Mesenchymal stem cell (in vitro differentiated cells and primary cell): ENCODE measurements at regions not wholly inside any gene's neighbourhood (a gene's known extent, or its start where the extent isn't known, plus 50 kb on each side); places are given as distances from the start of the nearest gene placed in this dataset.

Source experiments
- DNase-seq: peaks from one replicate; pipeline ENCODE4 v3.0.0-alpha.2; 2013
- H2AFZ ChIP-seq: one replicate; pipeline ENCODE4 v1.6.1; 2013; ENCODE audit warnings: low read depth, mild to moderate bottlenecking, control low read depth, inconsistent platforms, low read length, moderate library complexity
- H2AK5ac ChIP-seq: 2 replicates; pipeline ENCODE4 v1.6.1; 2013; ENCODE audit warnings: low read length, moderate library complexity, mild to moderate bottlenecking, inconsistent platforms; ENCODE audit not compliant: severe bottlenecking
- H2BK120ac ChIP-seq: one replicate; pipeline ENCODE4 v1.6.1; 2013; ENCODE audit warnings: low read depth, mild to moderate bottlenecking, inconsistent platforms, low read length, moderate library complexity
- H2BK12ac ChIP-seq, 2 experiments: one replicate each; pipeline ENCODE4 v1.6.1; 2013; ENCODE audit warnings: inconsistent platforms in 2 of 2, low read length in 2 of 2, mild to moderate bottlenecking in 2 of 2, moderate library complexity in 2 of 2, control low read depth in 1 of 2
- H2BK15ac ChIP-seq: one replicate; pipeline ENCODE4 v1.6.1; 2013; ENCODE audit warnings: mild to moderate bottlenecking, low read depth, inconsistent platforms; ENCODE audit not compliant: poor library complexity, severe bottlenecking
- H2BK5ac ChIP-seq: 2 replicates; pipeline ENCODE4 v1.6.1; 2013; ENCODE audit warnings: low read depth, mild to moderate bottlenecking, low read length, control low read depth, inconsistent platforms; ENCODE audit not compliant: poor library complexity, severe bottlenecking
- H3K14ac ChIP-seq, 2 experiments: one replicate each; pipeline ENCODE4 v1.6.1; 2013; ENCODE audit warnings: inconsistent platforms in 2 of 2, low read length in 2 of 2, control low read depth in 1 of 2, mild to moderate bottlenecking in 1 of 2, moderate library complexity in 1 of 2
- H3K18ac ChIP-seq, 2 experiments: one replicate each; pipeline ENCODE4 v1.6.1; 2013; ENCODE audit warnings: inconsistent platforms in 2 of 2, low read length in 2 of 2, control low read depth in 1 of 2, low read depth in 1 of 2, mild to moderate bottlenecking in 1 of 2
- H3K23ac ChIP-seq, 2 experiments: one replicate each; pipeline ENCODE4 v1.6.1; 2013; ENCODE audit warnings: inconsistent platforms in 2 of 2, low read length in 2 of 2, mild to moderate bottlenecking in 2 of 2, moderate library complexity in 2 of 2, control low read depth in 1 of 2
- H3K27ac ChIP-seq: 2 replicates; pipeline ENCODE4 v1.5.1; 2013; ENCODE audit warnings: mild to moderate bottlenecking, moderate library complexity, low read length, control low read depth, inconsistent platforms; ENCODE audit not compliant: poor library complexity, severe bottlenecking
- H3K27me3 ChIP-seq, 2 experiments: 2 replicates each; pipeline versions ENCODE4 v1.6.1 to v1.7.0; 2013; ENCODE audit warnings: low read length in 2 of 2, mild to moderate bottlenecking in 2 of 2, moderate library complexity in 2 of 2, control low read depth in 1 of 2, inconsistent platforms in 1 of 2; ENCODE audit not compliant: control insufficient read depth in 1 of 2, insufficient read depth in 1 of 2
- H3K36me3 ChIP-seq, 2 experiments: 2 replicates each; pipeline versions ENCODE4 v1.6.1 to v1.7.0; 2013; ENCODE audit warnings: low read length in 2 of 2, control low read depth in 1 of 2, inconsistent platforms in 1 of 2, low read depth in 1 of 2, mild to moderate bottlenecking in 1 of 2; ENCODE audit not compliant: insufficient read depth in 2 of 2, control insufficient read depth in 1 of 2
- H3K4ac ChIP-seq, 2 experiments: one replicate each; pipeline ENCODE4 v1.6.1; 2013; ENCODE audit warnings: inconsistent platforms in 2 of 2, low read length in 2 of 2, mild to moderate bottlenecking in 2 of 2, moderate library complexity in 2 of 2, control low read depth in 1 of 2, low read depth in 1 of 2
- H3K4me1 ChIP-seq: 2 replicates; pipeline ENCODE4 v1.6.1; 2013; ENCODE audit warnings: low read depth, low read length, control low read depth; ENCODE audit not compliant: control insufficient read depth, insufficient read depth
- H3K4me2 ChIP-seq: 2 replicates; pipeline ENCODE4 v1.6.1; 2013; ENCODE audit warnings: low read length, mild to moderate bottlenecking, inconsistent platforms; ENCODE audit not compliant: poor library complexity, severe bottlenecking
- H3K4me3 ChIP-seq, 2 experiments: 2 replicates each; pipeline versions ENCODE4 v1.5.1 to v1.7.0; 2013; ENCODE audit warnings: low read length in 2 of 2, mild to moderate bottlenecking in 2 of 2, control low read depth in 1 of 2, low read depth in 1 of 2; ENCODE audit not compliant: insufficient read depth in 1 of 2
- H3K79me1 ChIP-seq: replicated peaks from 2 replicates; pipeline ENCODE4 v1.6.1; 2013; ENCODE audit warnings: mild to moderate bottlenecking, control low read depth, low read length, inconsistent platforms; ENCODE audit not compliant: poor library complexity, severe bottlenecking
- H3K9ac ChIP-seq: 2 replicates; pipeline ENCODE4 v1.7.0; 2013; ENCODE audit warnings: mild to moderate bottlenecking, low read length, moderate library complexity
- H3K9me3 ChIP-seq: 2 replicates; pipeline ENCODE4 v1.7.0; 2013; ENCODE audit warnings: mild to moderate bottlenecking, low read length; ENCODE audit not compliant: control insufficient read depth
- H4K8ac ChIP-seq: one replicate; pipeline ENCODE4 v1.6.1; 2013; ENCODE audit warnings: inconsistent platforms, mild to moderate bottlenecking, low read length, moderate library complexity
- H4K91ac ChIP-seq: one replicate; pipeline ENCODE4 v1.6.1; 2013; ENCODE audit warnings: mild to moderate bottlenecking, low read length, inconsistent platforms
- WGBS: methylation state at CpG from one replicate; pipeline ENCODE4 v1.1.7; 2013; ENCODE audit warnings: mixed read lengths; 5-methylcytosine and 5-hydroxymethylcytosine counted together

- no peak overlapping the region for H2BK5ac ChIP-seq
- H3K4me2 ChIP-seq, result no peak overlapping the region
- no peak overlapping the region for H2BK120ac ChIP-seq
- H4K8ac ChIP-seq, result no peak overlapping the region
- no peak for DNase-seq
- H3K36me3 ChIP-seq, result no peaks in the 10 kb centered on the region
- no peaks in the 10 kb centered on the region for H3K27me3 ChIP-seq
- H3K9me3 ChIP-seq, result peaks cover 24% of the 10 kb centered on the region
- no peak overlapping the region for H4K91ac ChIP-seq
- H2AK5ac ChIP-seq, result no peak overlapping the region
- no peaks in the 10 kb centered on the region for H3K79me1 ChIP-seq
- no peak overlapping the region for H3K23ac ChIP-seq
- no peak overlapping the region for H3K4ac ChIP-seq
- H3K18ac ChIP-seq, result no peak overlapping the region
- no peak overlapping the region for H3K9ac ChIP-seq
- H3K4me1 ChIP-seq, result no peaks in the 10 kb centered on the region
- WGBS, result 76% methylated on average over 5 of the region's 5 CpGs
- no peak overlapping the region for H3K14ac ChIP-seq
- no peak overlapping the region for H2BK15ac ChIP-seq
- H3K27ac ChIP-seq, result no peak overlapping the region
- H3K4me3 ChIP-seq, result no peak overlapping the region
- H2AFZ ChIP-seq, result no peak overlapping the region
- H2BK12ac ChIP-seq, result no peak overlapping the region
These were observed 535.9 kb downstream of the BRD1 start for GRCh38 chr22:49291781-49292180.

GRCh38 chr22:49291169-49291568, 536.5 kb downstream of the BRD1 start:
- no peak for DNase-seq
- WGBS, result 72% methylated on average over 13 of the region's 13 CpGs
- no peaks in the 10 kb centered on the region for H3K27me3 ChIP-seq

GRCh38 chr22:49290711-49291110, 537.0 kb downstream of the BRD1 start:
- H2BK12ac ChIP-seq, result no peak overlapping the region
- no peak for DNase-seq
- H3K4me2 ChIP-seq, result no peak overlapping the region
- H3K9ac ChIP-seq, result no peak overlapping the region
- H3K18ac ChIP-seq, result no peak overlapping the region
- H3K27me3 ChIP-seq, result no peaks in the 10 kb centered on the region
- H3K4me1 ChIP-seq, result no peaks in the 10 kb centered on the region
- H2BK5ac ChIP-seq, result no peak overlapping the region
- H2BK15ac ChIP-seq, result no peak overlapping the region
- no peak overlapping the region for H3K23ac ChIP-seq
- no peak overlapping the region for H2AFZ ChIP-seq
- H3K36me3 ChIP-seq, result no peaks in the 10 kb centered on the region
- H3K9me3 ChIP-seq, result peaks cover 24% of the 10 kb centered on the region
- no peak overlapping the region for H3K27ac ChIP-seq
- no peak overlapping the region for H2BK120ac ChIP-seq
- H3K79me1 ChIP-seq, result no peaks in the 10 kb centered on the region
- H4K91ac ChIP-seq, result no peak overlapping the region
- 57% methylated on average over 6 of the region's 6 CpGs for WGBS
- H2AK5ac ChIP-seq, result no peak overlapping the region
- no peak overlapping the region for H4K8ac ChIP-seq
- H3K14ac ChIP-seq, result no peak overlapping the region
- H3K4me3 ChIP-seq, result no peak overlapping the region
- no peak overlapping the region for H3K4ac ChIP-seq

More at GRCh38 chr22:49291169-49291568, 536.5 kb downstream of the BRD1 start:
- no peak overlapping the region for H3K4me2 ChIP-seq
- no peak overlapping the region for H3K18ac ChIP-seq
- H3K36me3 ChIP-seq, result no peaks in the 10 kb centered on the region
- no peak overlapping the region for H2AFZ ChIP-seq
- no peak overlapping the region for H2BK15ac ChIP-seq
- no peak overlapping the region for H3K23ac ChIP-seq
- no peak overlapping the region for H3K9ac ChIP-seq
- H3K4me1 ChIP-seq, result no peaks in the 10 kb centered on the region
- no peak overlapping the region for H3K14ac ChIP-seq
- H2AK5ac ChIP-seq, result no peak overlapping the region
- H3K4ac ChIP-seq, result no peak overlapping the region
- peaks cover 24% of the 10 kb centered on the region for H3K9me3 ChIP-seq
- no peak overlapping the region for H3K27ac ChIP-seq
- no peak overlapping the region for H2BK12ac ChIP-seq
- no peak overlapping the region for H2BK5ac ChIP-seq
- H3K79me1 ChIP-seq, result no peaks in the 10 kb centered on the region
- H2BK120ac ChIP-seq, result no peak overlapping the region
- no peak overlapping the region for H4K91ac ChIP-seq
- no peak overlapping the region for H3K4me3 ChIP-seq
- no peak overlapping the region for H4K8ac ChIP-seq

- Histone ChIP-seq H2BK12ac (no peak overlapping the region), H3K27ac (no peak overlapping the region), H3K4ac (no peak overlapping the region), H2BK120ac (no peak overlapping the region), H2AK5ac (no peak overlapping the region), H2AFZ (no peak overlapping the region), H3K36me3 (no peaks in the 10 kb centered on the region), H3K79me1 (no peaks in the 10 kb centered on the region), H3K14ac (no peak overlapping the region), H3K4me2 (no peak overlapping the region), H3K4me3 (no peak overlapping the region), H2BK15ac (no peak overlapping the region), H2BK5ac (no peak overlapping the region), H4K8ac (no peak overlapping the region), H3K4me1 (no peaks in the 10 kb centered on the region), H3K9me3 (peaks cover 24% of the 10 kb centered on the region), H4K91ac (no peak overlapping the region), H3K23ac (no peak overlapping the region), H3K18ac (no peak overlapping the region), H3K9ac (no peak overlapping the region), H3K27me3 (no peaks in the 10 kb centered on the region)
- no peak for DNase-seq
- 75% methylated on average over 24 of the region's 24 CpGs for WGBS
These were observed 537.6 kb downstream of the BRD1 start for GRCh38 chr22:49289822-49290679.
